ENCODE measurements at regions not wholly inside any gene's neighbourhood (a gene's known extent, or its start where the extent isn't known, plus 50 kb on each side); places are given as distances from the start of the nearest gene placed in this dataset.

- TF ChIP-seq POLR2A (IDR thresholded peaks at IDR 0.05) (no peak), CTCF (IDR thresholded peaks at IDR 0.05) (no peak)
Observed at GRCh38 chr2:147041121-147041494, 803.7 kb upstream of the ACVR2A start.
